Activated T-cell treated with anti-CD3 and anti-CD28 coated beads, Interleukin-2, amount 50 U/mL, for 72 hours (primary cell): ENCODE measurements at regions not wholly inside any gene's neighbourhood (a gene's known extent, or its start where the extent isn't known, plus 50 kb on each side); places are given as distances from the start of the nearest gene placed in this dataset.

Source experiments
- ATAC-seq, 2 donors: fragments of 150-1000 bp; cut with Tn5 transposase; replicated peaks in 1 of 2; 2 replicates each; pipeline ENCODE4 v1.10.0; 2021; ENCODE audit warnings: moderate library complexity in 2 of 2, mild to moderate bottlenecking in 1 of 2
- DNase-seq, 2 donors: peaks; one replicate each; pipeline ENCODE4 v3.0.0; 2021 to 2022; ENCODE audit warnings: mixed read lengths in 1 of 2
- H3K27ac Mint-ChIP-seq: one replicate; pipeline ENCODE4 v1.8.0; 2022; ENCODE audit warnings: mild to moderate bottlenecking, moderate library complexity, mixed read lengths
- H3K27me3 Mint-ChIP-seq: one replicate; pipeline ENCODE4 v1.8.0; 2022; ENCODE audit warnings: low read depth, mixed read lengths
- H3K36me3 Mint-ChIP-seq, 2 donors: one replicate each; pipeline ENCODE4 v1.8.0; 2022; ENCODE audit warnings: mixed read lengths in 2 of 2, mild to moderate bottlenecking in 1 of 2; ENCODE audit not compliant: insufficient read depth in 2 of 2
- H3K4me1 Mint-ChIP-seq: one replicate; pipeline ENCODE4 v1.8.0; 2022; ENCODE audit warnings: low read depth, mixed read lengths
- H3K4me3 Mint-ChIP-seq, 2 donors: one replicate each; pipeline ENCODE4 v1.8.0; 2022; ENCODE audit warnings: mild to moderate bottlenecking in 2 of 2, mixed read lengths in 2 of 2, moderate library complexity in 2 of 2
- H3K9me3 Mint-ChIP-seq, 2 donors: one replicate each; pipeline ENCODE4 v1.8.0; 2022; ENCODE audit warnings: mixed read lengths in 2 of 2

GRCh38 chr13:50700664-50701305 is 142.7 kb downstream of the DLEU7 start:
- Mint-ChIP-seq H3K4me1 (no peaks in the 10 kb centered on the region), H3K36me3 (no peaks in the 10 kb centered on the region), H3K9me3 (no peaks in the 10 kb centered on the region), H3K27ac (no peak overlapping the region), H3K27me3 (no peaks in the 10 kb centered on the region), H3K4me3 (no peak overlapping the region)
- no peak for ATAC-seq
- DNase-seq: no peak

GRCh38 chr13:50701469-50701868 is 142.0 kb downstream of the DLEU7 start:
- H3K36me3 Mint-ChIP-seq: no peaks in the 10 kb centered on the region

GRCh38 chr13:50706505-50706904 is 137.0 kb downstream of the DLEU7 start:
- Mint-ChIP-seq H3K9me3 (no peaks in the 10 kb centered on the region), H3K4me1 (no peaks in the 10 kb centered on the region), H3K27ac (no peak overlapping the region), H3K4me3 (no peak overlapping the region), H3K27me3 (no peaks in the 10 kb centered on the region), H3K36me3 (no peaks in the 10 kb centered on the region)
- ATAC-seq (no peak), DNase-seq (no peak)

More at GRCh38 chr13:50701469-50701868, 142.0 kb downstream of the DLEU7 start:
- DNase-seq (no peak), ATAC-seq (no peak)
- Mint-ChIP-seq H3K4me3 (no peak overlapping the region), H3K27me3 (no peaks in the 10 kb centered on the region), H3K4me1 (no peaks in the 10 kb centered on the region), H3K9me3 (no peaks in the 10 kb centered on the region), H3K27ac (no peak overlapping the region)

- Mint-ChIP-seq H3K4me1 (no peaks in the 10 kb centered on the region), H3K27ac (no peak overlapping the region), H3K4me3 (no peak overlapping the region), H3K27me3 (peaks cover 4% of the 10 kb centered on the region), H3K36me3 (no peaks in the 10 kb centered on the region), H3K9me3 (no peaks in the 10 kb centered on the region)
- DNase-seq (no peak), ATAC-seq (no peak)
Measured at GRCh38 chr13:50707628-50708027, 135.9 kb downstream of the DLEU7 start.

- peaks cover 9% of the 10 kb centered on the region for H3K27me3 Mint-ChIP-seq
- no peaks in the 10 kb centered on the region for H3K9me3 Mint-ChIP-seq
- H3K36me3 Mint-ChIP-seq: no peaks in the 10 kb centered on the region
- H3K4me3 Mint-ChIP-seq: no peak overlapping the region
- ATAC-seq (no peak), DNase-seq (no peak)
- no peaks in the 10 kb centered on the region for H3K4me1 Mint-ChIP-seq
- H3K27ac Mint-ChIP-seq: no peak overlapping the region
Measured at GRCh38 chr13:50708461-50708860, 135.0 kb downstream of the DLEU7 start.

GRCh38 chr13:50709058-50709457 is 134.4 kb downstream of the DLEU7 start:
- peaks cover 6% of the 10 kb centered on the region for H3K4me1 Mint-ChIP-seq
- H3K36me3 Mint-ChIP-seq: no peaks in the 10 kb centered on the region
- H3K27ac Mint-ChIP-seq: no peak overlapping the region

GRCh38 chr13:50711131-50711815 is 132.2 kb downstream of the DLEU7 start:
- H3K4me1 Mint-ChIP-seq: peaks cover 10% of the 10 kb centered on the region
- ATAC-seq (no peak), DNase-seq (no peak)
- no peaks in the 10 kb centered on the region for H3K9me3 Mint-ChIP-seq
- peaks cover 9% of the 10 kb centered on the region for H3K27me3 Mint-ChIP-seq
- H3K27ac Mint-ChIP-seq: no peak overlapping the region
- no peaks in the 10 kb centered on the region for H3K36me3 Mint-ChIP-seq
- no peak overlapping the region for H3K4me3 Mint-ChIP-seq

More at GRCh38 chr13:50709058-50709457, 134.4 kb downstream of the DLEU7 start:
- Mint-ChIP-seq H3K27me3 (peaks cover 9% of the 10 kb centered on the region), H3K9me3 (no peaks in the 10 kb centered on the region), H3K4me3 (no peak overlapping the region)
- DNase-seq (no peak), ATAC-seq (no peak)

GRCh38 chr13:50711996-50712395 is 131.5 kb downstream of the DLEU7 start:
- ATAC-seq (no peak), DNase-seq (no peak)
- H3K4me1 Mint-ChIP-seq: peaks cover 10% of the 10 kb centered on the region
- H3K4me3 Mint-ChIP-seq: no peak overlapping the region
- no peaks in the 10 kb centered on the region for H3K36me3 Mint-ChIP-seq
- H3K27me3 Mint-ChIP-seq: peaks cover 9% of the 10 kb centered on the region
- peaks cover 0 to under 1% of the 10 kb centered on the region in 2 donors for H3K9me3 Mint-ChIP-seq
- no peak overlapping the region for H3K27ac Mint-ChIP-seq

- Mint-ChIP-seq H3K4me1 (peaks cover 10% of the 10 kb centered on the region), H3K27me3 (peaks cover 9% of the 10 kb centered on the region)
Measured at GRCh38 chr13:50712456-50712855, 131.0 kb downstream of the DLEU7 start.

GRCh38 chr13:50712881-50713280 is 130.6 kb downstream of the DLEU7 start:
- no peak for DNase-seq
- no peak overlapping the region for H3K27ac Mint-ChIP-seq
- H3K27me3 Mint-ChIP-seq: peaks cover 9% of the 10 kb centered on the region
- H3K4me3 Mint-ChIP-seq: no peak overlapping the region
- H3K36me3 Mint-ChIP-seq: no peaks in the 10 kb centered on the region
- peaks cover 0 to 3% of the 10 kb centered on the region in 2 donors for H3K9me3 Mint-ChIP-seq
- peaks cover 10% of the 10 kb centered on the region for H3K4me1 Mint-ChIP-seq
- ATAC-seq: no peak

More at GRCh38 chr13:50712456-50712855, 131.0 kb downstream of the DLEU7 start:
- DNase-seq (no peak), ATAC-seq (no peak)
- no peaks in the 10 kb centered on the region for H3K36me3 Mint-ChIP-seq
- H3K4me3 Mint-ChIP-seq: no peak overlapping the region
- peaks cover 0 to 3% of the 10 kb centered on the region in 2 donors for H3K9me3 Mint-ChIP-seq
- no peak overlapping the region for H3K27ac Mint-ChIP-seq

- H3K9me3 Mint-ChIP-seq: peaks cover 0 to 3% of the 10 kb centered on the region in 2 donors
- peak; percentile 87 to 93 for ATAC-seq
- H3K36me3 Mint-ChIP-seq: no peaks in the 10 kb centered on the region
- H3K27me3 Mint-ChIP-seq: peaks cover 9% of the 10 kb centered on the region
- DNase-seq: peak; percentile 9 to 12
- peak overlapping the region; percentile 47 to 52 for H3K4me3 Mint-ChIP-seq
- H3K27ac Mint-ChIP-seq: no peak overlapping the region
- H3K4me1 Mint-ChIP-seq: peaks cover 10% of the 10 kb centered on the region
Measured at GRCh38 chr13:50713523-50714248, 129.8 kb downstream of the DLEU7 start.

GRCh38 chr13:50714891-50715290 is 128.6 kb downstream of the DLEU7 start:
- H3K27me3 Mint-ChIP-seq: peaks cover 9% of the 10 kb centered on the region
- no peak for DNase-seq
- ATAC-seq: no peak
- peaks cover 10% of the 10 kb centered on the region for H3K4me1 Mint-ChIP-seq
- H3K36me3 Mint-ChIP-seq: no peaks in the 10 kb centered on the region
- peaks cover 0 to 3% of the 10 kb centered on the region in 2 donors for H3K9me3 Mint-ChIP-seq
- no peak overlapping the region for H3K27ac Mint-ChIP-seq
- no peak overlapping the region for H3K4me3 Mint-ChIP-seq

- Mint-ChIP-seq H3K36me3 (no peaks in the 10 kb centered on the region), H3K4me3 (no peak overlapping the region), H3K27ac (no peak overlapping the region), H3K9me3 (peaks cover 0 to 3% of the 10 kb centered on the region in 2 donors), H3K4me1 (peaks cover 10% of the 10 kb centered on the region), H3K27me3 (peaks cover 9% of the 10 kb centered on the region)
- no peak for DNase-seq
- ATAC-seq: no peak
Measured at GRCh38 chr13:50715402-50716146, 127.9 kb downstream of the DLEU7 start.
